Testis (tissue), 2 donors: ENCODE measurements at regions not wholly inside any gene's neighbourhood (a gene's known extent, or its start where the extent isn't known, plus 50 kb on each side); places are given as distances from the start of the nearest gene placed in this dataset.

Experiments
- DNase-seq: peaks from one replicate; pipeline ENCODE4 v3.0.0-alpha.2; 2019
- H3K27ac ChIP-seq, 2 donors: fragments of 200-600 bp; sonication (generic); one replicate each; pipeline ENCODE4 v1.5.1; 2019
- H3K27me3 ChIP-seq: fragments of 200-600 bp; sonication (generic); one replicate; pipeline ENCODE4 v1.5.1; 2019
- H3K36me3 ChIP-seq: fragments of 200-600 bp; sonication (generic); one replicate; pipeline ENCODE4 v1.5.1; 2017; ENCODE audit warnings: low read depth; ENCODE audit errors: missing control alignments
- H3K4me1 ChIP-seq: fragments of 200-600 bp; sonication (generic); one replicate; pipeline ENCODE4 v1.5.1; 2019
- H3K4me3 ChIP-seq, 2 donors: fragments of 200-600 bp; sonication (generic); one replicate each; pipeline ENCODE4 v1.5.1; 2017 to 2019
- H3K9me3 ChIP-seq: fragments of 200-600 bp; sonication (generic); one replicate; pipeline ENCODE4 v1.5.1; 2017
- POLR2A ChIP-seq: fragments of 450-650 bp; IDR thresholded peaks from one replicate; pipeline ENCODE4 v1.6.1; 2017; ENCODE audit warnings: antibody characterized with exemption, mild to moderate bottlenecking, moderate library complexity
- WGBS, 2 donors: methylation state at CpG; one replicate each; pipeline ENCODE4 v1.1.5; 2018; 5-methylcytosine and 5-hydroxymethylcytosine counted together
- intact Hi-C: fragments of 100-400 bp; cut with DNase I; formaldehyde crosslinking; loops from one replicate; pipeline ENCODE4 v1.15.1; 2023; ENCODE audit warnings: low total_unique reads
- TF ChIP-seq, protein P1 (sequence below), 3 experiments: fragments of 450-650 bp in 2 of 3; fragments of 200-600 bp in 1 of 3; sonication (generic) in 1 of 3; IDR thresholded peaks; one replicate each; pipeline ENCODE4 v1.5.1; 2016 to 2019; ENCODE audit warnings: antibody characterized with exemption in 3 of 3, mild to moderate bottlenecking in 2 of 3, moderate library complexity in 1 of 3

DNA sequence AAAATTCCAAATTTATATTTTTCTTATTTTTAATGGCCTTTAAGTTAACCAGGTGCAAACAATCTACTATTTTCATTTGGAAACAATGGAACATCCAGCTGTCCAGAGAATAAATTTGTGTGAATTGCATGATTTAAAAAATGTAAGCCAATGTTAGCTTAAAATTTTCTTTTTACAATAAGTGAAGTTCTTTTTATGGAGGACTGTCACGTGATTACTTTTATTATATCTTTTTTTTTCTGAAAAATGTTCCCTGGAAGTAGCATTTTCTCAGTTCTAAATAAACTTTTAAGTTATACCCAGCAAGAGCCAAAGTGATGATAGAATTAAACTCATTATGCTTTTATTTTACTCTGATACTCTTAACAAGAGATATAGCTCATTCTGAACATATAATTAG, 267.7 kb upstream of the SLC35B3 start:
- Histone ChIP-seq H3K27me3 (no peaks in the 10 kb centered on the region), H3K9me3 (no peaks in the 10 kb centered on the region), H3K4me3 (no peak overlapping the region), H3K36me3 (no peaks in the 10 kb centered on the region), H3K27ac (no peak overlapping the region), H3K4me1 (no peaks in the 10 kb centered on the region)
- no peak for DNase-seq
- 71 to 84% methylated on average over 1 of the region's 1 CpG for WGBS, 2 donors
- TF ChIP-seq, protein P1, sequence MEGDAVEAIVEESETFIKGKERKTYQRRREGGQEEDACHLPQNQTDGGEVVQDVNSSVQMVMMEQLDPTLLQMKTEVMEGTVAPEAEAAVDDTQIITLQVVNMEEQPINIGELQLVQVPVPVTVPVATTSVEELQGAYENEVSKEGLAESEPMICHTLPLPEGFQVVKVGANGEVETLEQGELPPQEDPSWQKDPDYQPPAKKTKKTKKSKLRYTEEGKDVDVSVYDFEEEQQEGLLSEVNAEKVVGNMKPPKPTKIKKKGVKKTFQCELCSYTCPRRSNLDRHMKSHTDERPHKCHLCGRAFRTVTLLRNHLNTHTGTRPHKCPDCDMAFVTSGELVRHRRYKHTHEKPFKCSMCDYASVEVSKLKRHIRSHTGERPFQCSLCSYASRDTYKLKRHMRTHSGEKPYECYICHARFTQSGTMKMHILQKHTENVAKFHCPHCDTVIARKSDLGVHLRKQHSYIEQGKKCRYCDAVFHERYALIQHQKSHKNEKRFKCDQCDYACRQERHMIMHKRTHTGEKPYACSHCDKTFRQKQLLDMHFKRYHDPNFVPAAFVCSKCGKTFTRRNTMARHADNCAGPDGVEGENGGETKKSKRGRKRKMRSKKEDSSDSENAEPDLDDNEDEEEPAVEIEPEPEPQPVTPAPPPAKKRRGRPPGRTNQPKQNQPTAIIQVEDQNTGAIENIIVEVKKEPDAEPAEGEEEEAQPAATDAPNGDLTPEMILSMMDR (IDR thresholded peaks at IDR 0.05): no peak
- TF ChIP-seq POLR2A: no peak
- intact Hi-C loops: no loop called here

DNA sequence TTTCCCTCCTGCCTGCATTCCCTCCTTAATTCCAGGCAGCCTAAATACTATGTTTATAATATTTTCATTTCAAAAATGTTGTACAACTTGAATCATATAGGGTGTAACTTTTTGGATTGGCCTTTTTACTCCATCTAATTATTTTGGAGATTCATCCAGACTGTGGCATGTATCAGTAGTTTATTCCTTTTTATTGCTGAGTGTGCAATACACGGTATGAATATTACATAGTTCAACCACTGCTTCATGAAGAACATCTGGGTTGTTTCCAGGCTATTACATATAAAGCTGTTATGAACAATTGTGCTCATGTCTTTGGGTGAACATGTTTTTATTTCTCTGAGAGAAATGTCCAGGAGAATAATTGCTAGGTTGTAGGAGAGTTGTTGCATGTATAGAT, 253.5 kb upstream of the SLC35B3 start:
- H3K27ac ChIP-seq: no peak overlapping the region
- H3K4me1 ChIP-seq: no peaks in the 10 kb centered on the region
- H3K9me3 ChIP-seq: no peaks in the 10 kb centered on the region
- no peaks in the 10 kb centered on the region for H3K36me3 ChIP-seq
- intact Hi-C loops: no loop called here
- no peak for TF ChIP-seq POLR2A
- TF ChIP-seq, protein P1 (IDR thresholded peaks at IDR 0.05): no peak
- DNase-seq: no peak
- H3K4me3 ChIP-seq: no peak overlapping the region
- no peaks in the 10 kb centered on the region for H3K27me3 ChIP-seq
- WGBS, 2 donors: 73 to 83% methylated on average over 1 of the region's 1 CpG

DNA sequence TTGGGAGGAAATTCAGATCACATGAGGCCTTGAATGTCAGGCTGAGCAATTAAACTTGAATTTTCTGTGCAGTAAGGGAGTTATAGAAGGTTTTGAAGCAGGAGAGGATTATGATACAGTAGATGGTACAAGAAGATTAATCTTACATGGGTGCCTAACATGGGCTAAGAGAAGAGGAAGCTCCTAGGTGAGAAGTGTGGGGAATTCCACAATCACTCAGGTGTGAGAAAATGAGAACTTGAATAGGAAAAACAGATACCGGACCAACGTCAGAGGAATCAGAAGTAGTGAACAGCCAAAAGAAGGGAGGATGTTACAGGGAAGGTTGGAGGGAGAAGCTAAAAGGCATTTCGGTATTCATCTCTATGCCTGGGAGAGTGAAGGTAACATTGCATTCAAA, 250.7 kb upstream of the SLC35B3 start:
- intact Hi-C loops: no loop called here
- TF ChIP-seq, protein P1 (IDR thresholded peaks at IDR 0.05): no peak
- no peak for TF ChIP-seq POLR2A
- H3K4me3 ChIP-seq: no peak overlapping the region
- no peak for DNase-seq
- no peaks in the 10 kb centered on the region for H3K27me3 ChIP-seq
- H3K9me3 ChIP-seq: no peaks in the 10 kb centered on the region
- H3K27ac ChIP-seq: no peak overlapping the region
- 86 to 88% methylated on average over 3 of the region's 3 CpGs for WGBS, 2 donors
- no peaks in the 10 kb centered on the region for H3K36me3 ChIP-seq
- no peaks in the 10 kb centered on the region for H3K4me1 ChIP-seq

DNA sequence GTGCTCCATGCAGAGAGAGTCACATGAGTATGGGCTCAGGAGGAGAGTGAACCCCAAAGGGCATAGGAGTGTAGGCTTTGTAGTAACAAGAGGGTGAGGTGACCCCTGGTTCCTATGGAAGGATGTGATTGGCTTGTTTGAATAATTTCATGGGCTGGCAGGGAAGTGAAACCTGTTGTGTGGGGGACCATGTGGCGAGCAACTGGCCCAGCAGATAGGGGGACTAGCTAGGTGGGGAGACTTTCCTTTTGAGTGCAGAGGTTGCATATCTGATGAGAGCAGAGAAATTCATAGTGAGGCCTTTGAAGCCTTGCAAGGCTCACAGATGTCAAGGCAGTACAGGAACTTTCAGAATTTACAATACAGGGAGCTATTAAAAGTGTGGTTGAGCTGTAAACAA, 247.9 kb upstream of the SLC35B3 start:
- WGBS, 2 donors: 71 to 95% methylated on average over 1 of the region's 1 CpG

DNA sequence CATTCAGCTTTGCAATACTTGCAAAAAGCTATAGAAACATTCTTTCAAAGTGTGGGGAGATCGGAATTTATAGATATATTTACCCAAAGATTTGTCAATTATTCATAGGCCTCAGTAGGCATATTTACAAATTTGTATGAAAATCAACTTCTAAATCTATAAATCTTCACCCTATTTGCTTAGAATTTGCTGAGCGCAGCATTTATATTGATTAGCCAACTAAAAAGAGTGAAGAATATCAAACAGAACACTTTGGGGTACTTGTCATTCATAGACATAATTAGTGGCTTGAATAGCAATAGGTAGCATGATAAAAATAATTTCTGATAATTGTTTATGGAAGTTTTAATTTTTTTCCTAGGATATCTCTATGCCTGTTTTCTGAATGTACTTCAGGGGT, 244.5 kb upstream of the SLC35B3 start:
- WGBS, 2 donors: 89 to 90% methylated on average over 2 of the region's 2 CpGs
- no peak for DNase-seq
- no peak overlapping the region for H3K27ac ChIP-seq
- intact Hi-C loops: no loop called here
- no peaks in the 10 kb centered on the region for H3K36me3 ChIP-seq
- H3K27me3 ChIP-seq: no peaks in the 10 kb centered on the region
- H3K9me3 ChIP-seq: no peaks in the 10 kb centered on the region
- no peak for TF ChIP-seq POLR2A
- TF ChIP-seq, protein P1 (IDR thresholded peaks at IDR 0.05): no peak
- no peaks in the 10 kb centered on the region for H3K4me1 ChIP-seq
- no peak overlapping the region for H3K4me3 ChIP-seq

More for the DNA sequence above, 247.9 kb upstream of the SLC35B3 start:
- Histone ChIP-seq H3K36me3 (no peaks in the 10 kb centered on the region), H3K4me3 (no peak overlapping the region), H3K9me3 (no peaks in the 10 kb centered on the region), H3K4me1 (no peaks in the 10 kb centered on the region), H3K27ac (no peak overlapping the region), H3K27me3 (no peaks in the 10 kb centered on the region)
- TF ChIP-seq POLR2A: no peak
- TF ChIP-seq, protein P1 (IDR thresholded peaks at IDR 0.05): no peak
- intact Hi-C loops: no loop called here
- DNase-seq: no peak
